Small intestine (tissue), 7 donors: ENCODE measurements at regions not wholly inside any gene's neighbourhood (a gene's known extent, or its start where the extent isn't known, plus 50 kb on each side); places are given as distances from the start of the nearest gene placed in this dataset.

Experiments
- DNase-seq, 2 donors: peaks; one replicate each; pipeline versions ENCODE4 v3.0.0 to v3.0.0-alpha.2; 2013
- FAIRE-seq: peaks from 2 replicates; lab custom pipeline; 2012; peaks lifted over from hg19 to GRCh38; lab: Jason Lieb, UNC
- H3K27ac ChIP-seq, 3 donors: one replicate each; pipeline ENCODE4 v1.5.1; 2013; ENCODE audit warnings: low read length in 2 of 3, mild to moderate bottlenecking in 2 of 3, control low read depth in 1 of 3, inconsistent platforms in 1 of 3, low read depth in 1 of 3, moderate library complexity in 1 of 3
- H3K27me3 ChIP-seq, 3 donors: one replicate each; pipeline ENCODE4 v1.6.1; 2013; ENCODE audit warnings: low read length in 3 of 3, inconsistent platforms in 1 of 3; ENCODE audit not compliant: control insufficient read depth in 3 of 3, insufficient read depth in 3 of 3
- H3K36me3 ChIP-seq, 3 donors: one replicate each; pipeline ENCODE4 v1.6.1; 2013; ENCODE audit warnings: low read length in 3 of 3, inconsistent platforms in 1 of 3, low read depth in 1 of 3, mild to moderate bottlenecking in 1 of 3, moderate library complexity in 1 of 3; ENCODE audit not compliant: control insufficient read depth in 3 of 3, insufficient read depth in 2 of 3
- H3K4me1 ChIP-seq, 3 donors: one replicate each; pipeline ENCODE4 v1.6.1; 2013; ENCODE audit warnings: low read length in 2 of 3, inconsistent platforms in 1 of 3, low read depth in 1 of 3, mild to moderate bottlenecking in 1 of 3, moderate library complexity in 1 of 3; ENCODE audit not compliant: control insufficient read depth in 3 of 3, insufficient read depth in 2 of 3
- H3K4me3 ChIP-seq, 3 donors: one replicate each; pipeline ENCODE4 v1.5.1; 2013; ENCODE audit warnings: low read length in 3 of 3, control low read depth in 1 of 3, inconsistent platforms in 1 of 3, low read depth in 1 of 3, mild to moderate bottlenecking in 1 of 3, moderate library complexity in 1 of 3
- H3K9me3 ChIP-seq, 2 donors: one replicate each; pipeline ENCODE4 v1.6.1; 2013; ENCODE audit warnings: low read depth in 1 of 2, low read length in 1 of 2; ENCODE audit not compliant: control insufficient read depth in 2 of 2, insufficient read depth in 1 of 2
- WGBS, 3 donors: extraction: QIAGEN DNeasy Blood & Tissue Kit; methylation state at CpG; one replicate each; pipeline ENCODE4 v1.1.7; 2013; 5-methylcytosine and 5-hydroxymethylcytosine counted together
- donor health status: healthy with polysubstance abuse.
- donor health status: control.
- donor health status: control.
- donor health status: Bipolar disorder and iron deficiency.
- donor health status: healthy.

DNA sequence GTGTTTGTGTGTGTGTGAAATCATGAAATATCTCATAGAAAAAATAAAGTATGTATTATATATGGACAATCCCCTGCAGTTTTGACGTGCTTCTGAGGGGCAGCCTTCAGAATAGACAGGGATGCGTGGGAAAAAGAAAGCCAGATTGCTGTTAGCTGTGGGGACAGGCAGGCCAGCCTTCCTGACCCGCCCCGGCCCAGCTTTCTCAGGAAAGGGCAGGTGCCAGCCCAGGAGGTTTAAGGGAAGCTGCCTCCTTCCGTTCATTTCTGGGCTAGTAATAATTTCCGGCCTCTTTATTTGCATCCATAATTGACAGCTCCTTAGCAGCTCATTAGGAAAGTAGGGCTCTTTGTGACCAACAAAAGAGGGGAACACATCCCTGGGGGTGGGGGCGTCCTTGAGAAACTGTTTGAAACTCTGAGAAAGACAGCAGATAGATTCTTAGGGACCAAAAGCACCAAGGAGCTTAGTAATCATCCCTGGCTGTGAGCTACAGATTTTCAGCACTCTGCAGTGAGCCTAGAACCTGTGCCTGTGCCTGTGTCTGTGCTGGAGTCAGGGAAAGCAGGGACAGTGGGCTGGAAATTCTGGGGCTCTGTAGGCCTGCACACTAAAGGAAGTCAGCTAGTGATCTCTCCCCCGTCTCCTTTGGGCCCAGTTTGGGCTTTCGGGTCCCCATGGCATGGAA is 632.9 kb upstream of the CADM1 start:
- WGBS, 3 donors, result 48 to 55% (median 55%) methylated on average over 9 of the region's 9 CpGs
- H3K27ac ChIP-seq, result peak overlapping the region in 1 of 3 donors; percentile 12
- H3K36me3 ChIP-seq, result no peaks in the 10 kb centered on the region
- H3K4me3 ChIP-seq, result no peak overlapping the region
- H3K9me3 ChIP-seq, result no peaks in the 10 kb centered on the region
- peaks cover 0 to 26% (median 0%) of the 10 kb centered on the region in 3 donors for H3K4me1 ChIP-seq
- H3K27me3 ChIP-seq, result no peaks in the 10 kb centered on the region
- DNase-seq (no peak), FAIRE-seq (no peak)

DNA sequence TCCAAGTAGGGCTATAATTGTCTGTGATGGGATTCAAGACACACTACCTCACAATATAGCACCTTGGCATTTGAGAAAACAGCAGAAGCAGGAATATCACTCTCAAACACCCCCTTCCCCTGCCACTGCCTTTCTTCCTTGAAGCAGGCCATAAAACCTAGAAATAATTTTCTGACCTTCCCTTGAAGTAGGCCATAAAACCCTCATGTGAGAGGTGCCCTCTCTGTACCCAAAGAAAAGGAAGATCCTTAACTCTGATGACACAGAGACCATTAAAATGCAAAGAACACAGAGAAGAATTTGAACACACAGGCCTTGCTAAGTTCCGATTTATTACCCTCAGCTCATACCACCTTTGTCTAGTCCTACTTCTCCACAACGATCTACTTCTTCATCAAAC is 631.7 kb upstream of the CADM1 start:
- Histone ChIP-seq H3K4me1 (peaks cover 0 to 26% (median 0%) of the 10 kb centered on the region in 3 donors), H3K27me3 (no peaks in the 10 kb centered on the region), H3K9me3 (no peaks in the 10 kb centered on the region), H3K27ac (no peak overlapping the region), H3K36me3 (no peaks in the 10 kb centered on the region), H3K4me3 (no peak overlapping the region)
- FAIRE-seq (no peak), DNase-seq (peak in 1 of 2 donors; percentile 71)
- 26 to 69% (median 40%) methylated on average over 2 of the region's 2 CpGs for WGBS, 3 donors

DNA sequence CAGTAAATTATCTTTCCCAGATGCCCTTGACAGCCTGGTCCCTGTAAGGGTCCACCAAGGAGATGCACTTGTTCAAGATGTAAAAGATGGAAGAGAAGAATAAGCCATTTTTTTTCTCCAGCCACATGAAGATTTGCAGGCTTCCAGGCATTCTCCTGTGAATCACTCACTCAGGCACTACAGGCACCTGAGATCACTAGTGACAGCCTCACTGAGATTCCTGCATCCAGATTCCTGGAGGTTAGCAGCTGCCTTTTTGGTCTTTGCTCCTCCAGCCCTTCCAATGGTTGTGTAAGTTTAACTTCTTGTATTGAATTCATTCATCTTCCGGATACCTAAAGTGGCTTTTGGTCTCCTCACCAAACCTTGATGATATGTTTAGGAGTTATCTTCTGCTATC is 630.2 kb upstream of the CADM1 start:
- FAIRE-seq (no peak), DNase-seq (no peak)
- no peak overlapping the region for H3K27ac ChIP-seq
- no peaks in the 10 kb centered on the region for H3K36me3 ChIP-seq
- WGBS, 3 donors, result 86 to 97% (median 92%) methylated on average over 1 of the region's 1 CpG
- no peaks in the 10 kb centered on the region for H3K9me3 ChIP-seq
- H3K4me3 ChIP-seq, result no peak overlapping the region
- H3K27me3 ChIP-seq, result no peaks in the 10 kb centered on the region
- peaks cover 0 to 26% (median 0%) of the 10 kb centered on the region in 3 donors for H3K4me1 ChIP-seq

DNA sequence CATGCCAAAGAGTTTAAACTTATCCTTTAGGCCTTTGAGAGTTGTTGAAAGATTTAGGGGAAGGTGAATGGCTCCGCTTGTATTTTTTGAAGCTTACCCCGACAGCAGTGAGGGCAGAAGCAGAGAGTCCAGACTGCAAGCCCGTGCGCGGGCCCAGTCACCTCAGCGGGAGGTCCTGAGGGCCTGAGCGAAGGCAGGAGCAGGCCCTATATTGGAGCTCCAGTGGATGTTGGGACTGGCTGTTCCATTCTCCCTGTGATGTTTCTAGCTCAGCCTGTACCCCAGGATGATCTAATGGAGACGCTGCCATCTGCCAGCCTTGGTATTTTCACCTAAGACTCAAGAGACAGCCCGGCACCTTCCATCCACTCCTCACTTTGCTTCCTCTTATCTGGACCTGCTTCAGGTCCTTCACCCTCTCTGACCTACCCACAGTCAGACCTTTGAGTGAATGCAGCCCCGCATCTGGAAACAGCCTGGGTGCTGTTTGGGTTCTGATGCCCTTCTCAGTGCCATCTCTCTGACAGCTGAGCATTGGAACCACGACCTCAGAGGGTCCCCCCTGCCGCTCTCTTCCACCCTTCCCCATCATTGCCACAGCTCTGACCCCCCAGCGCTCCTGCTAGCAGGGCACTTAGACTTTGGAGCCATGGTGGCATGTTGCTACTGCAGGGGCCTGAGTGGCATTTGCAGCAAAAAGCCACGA is 628.2 kb upstream of the CADM1 start:
- H3K27me3 ChIP-seq, result no peaks in the 10 kb centered on the region
- H3K4me1 ChIP-seq, result peaks cover 0 to 19% (median 0%) of the 10 kb centered on the region in 3 donors
- H3K27ac ChIP-seq, result no peak overlapping the region
- no peak overlapping the region for H3K4me3 ChIP-seq
- DNase-seq (no peak), FAIRE-seq (no peak)
- no peaks in the 10 kb centered on the region for H3K9me3 ChIP-seq
- WGBS, 3 donors, result 84 to 87% (median 85%) methylated on average over 14 of the region's 14 CpGs
- no peaks in the 10 kb centered on the region for H3K36me3 ChIP-seq

DNA sequence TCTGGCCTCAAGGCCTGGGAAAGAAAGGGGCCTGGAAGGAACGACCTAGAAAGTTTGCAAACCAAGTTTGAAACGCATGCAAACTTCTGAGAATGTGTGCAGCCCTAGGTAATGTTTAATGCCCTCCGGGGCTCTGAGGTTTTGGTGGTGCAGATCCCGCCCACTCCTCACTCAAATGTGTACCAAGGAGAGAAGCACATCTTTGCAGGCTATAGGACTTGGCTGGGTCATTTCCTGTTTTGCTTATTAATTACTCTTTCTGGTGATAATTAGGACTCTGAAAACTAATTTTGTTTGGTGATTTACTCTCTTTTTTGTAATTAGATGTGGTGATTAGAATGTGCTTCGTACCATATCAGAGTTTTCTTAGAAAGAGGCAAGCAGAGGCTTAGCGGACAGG is 625.9 kb upstream of the CADM1 start:
- Histone ChIP-seq H3K27me3 (no peaks in the 10 kb centered on the region), H3K27ac (no peak overlapping the region), H3K4me1 (peaks cover 0 to 10% (median 0%) of the 10 kb centered on the region in 3 donors), H3K9me3 (no peaks in the 10 kb centered on the region), H3K4me3 (no peak overlapping the region), H3K36me3 (no peaks in the 10 kb centered on the region)
- DNase-seq, result no peak
- 69 to 74% (median 70%) methylated on average over 6 of the region's 6 CpGs for whole genome bisulfite sequencing, 3 donors
- no peak for FAIRE-seq

DNA sequence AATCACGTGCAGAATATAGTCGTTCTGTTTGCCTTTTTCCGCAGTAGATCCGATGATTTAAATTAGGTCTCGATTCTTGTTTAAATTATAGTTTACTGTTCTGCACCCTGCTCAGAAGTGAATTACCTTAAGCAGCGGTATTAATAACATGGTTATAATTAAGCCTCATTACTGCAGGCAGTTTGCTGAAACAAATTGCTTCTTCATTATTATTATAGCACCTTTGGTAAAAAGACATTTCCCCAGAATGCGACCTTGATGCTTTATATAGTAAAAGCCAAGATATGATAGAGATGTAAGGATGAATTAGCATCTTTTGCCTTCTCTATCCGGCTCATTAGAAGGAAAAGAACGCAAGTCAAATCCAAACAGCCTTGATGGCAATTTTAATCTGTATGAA is 625.2 kb upstream of the CADM1 start:
- DNase-seq (no peak), FAIRE-seq (no peak)
- Histone ChIP-seq H3K27ac (no peak overlapping the region), H3K36me3 (no peaks in the 10 kb centered on the region), H3K4me3 (no peak overlapping the region), H3K4me1 (peaks cover 0 to 10% (median 0%) of the 10 kb centered on the region in 3 donors), H3K9me3 (no peaks in the 10 kb centered on the region), H3K27me3 (no peaks in the 10 kb centered on the region)
- 84 to 92% (median 91%) methylated on average over 9 of the region's 9 CpGs for WGBS, 3 donors

DNA sequence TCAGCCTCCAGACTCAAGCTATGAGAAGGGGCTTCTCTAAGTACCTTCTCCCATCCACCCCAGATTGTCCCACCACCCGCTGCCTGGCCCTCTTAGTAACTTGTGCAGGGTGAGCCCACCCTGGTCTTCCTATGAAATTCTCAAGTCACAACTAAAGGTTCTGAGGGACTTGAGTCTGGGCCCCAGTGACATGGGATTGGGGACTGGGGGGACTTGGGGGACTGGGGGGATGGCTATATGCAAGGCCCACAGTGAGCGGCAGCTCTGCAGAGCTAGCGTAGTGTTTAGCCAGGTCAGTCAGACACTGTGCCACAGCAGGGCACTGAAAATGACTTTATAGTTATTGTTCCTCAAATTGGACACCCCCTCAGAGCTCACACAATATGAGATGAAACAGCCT is 622.3 kb upstream of the CADM1 start:
- Histone ChIP-seq H3K4me3 (no peak overlapping the region), H3K4me1 (no peaks in the 10 kb centered on the region), H3K9me3 (no peaks in the 10 kb centered on the region), H3K27ac (no peak overlapping the region), H3K36me3 (no peaks in the 10 kb centered on the region), H3K27me3 (no peaks in the 10 kb centered on the region)
- DNase-seq, result no peak
- FAIRE-seq, result no peak
- 91 to 98% (median 94%) methylated on average over 3 of the region's 3 CpGs for WGBS, 3 donors

DNA sequence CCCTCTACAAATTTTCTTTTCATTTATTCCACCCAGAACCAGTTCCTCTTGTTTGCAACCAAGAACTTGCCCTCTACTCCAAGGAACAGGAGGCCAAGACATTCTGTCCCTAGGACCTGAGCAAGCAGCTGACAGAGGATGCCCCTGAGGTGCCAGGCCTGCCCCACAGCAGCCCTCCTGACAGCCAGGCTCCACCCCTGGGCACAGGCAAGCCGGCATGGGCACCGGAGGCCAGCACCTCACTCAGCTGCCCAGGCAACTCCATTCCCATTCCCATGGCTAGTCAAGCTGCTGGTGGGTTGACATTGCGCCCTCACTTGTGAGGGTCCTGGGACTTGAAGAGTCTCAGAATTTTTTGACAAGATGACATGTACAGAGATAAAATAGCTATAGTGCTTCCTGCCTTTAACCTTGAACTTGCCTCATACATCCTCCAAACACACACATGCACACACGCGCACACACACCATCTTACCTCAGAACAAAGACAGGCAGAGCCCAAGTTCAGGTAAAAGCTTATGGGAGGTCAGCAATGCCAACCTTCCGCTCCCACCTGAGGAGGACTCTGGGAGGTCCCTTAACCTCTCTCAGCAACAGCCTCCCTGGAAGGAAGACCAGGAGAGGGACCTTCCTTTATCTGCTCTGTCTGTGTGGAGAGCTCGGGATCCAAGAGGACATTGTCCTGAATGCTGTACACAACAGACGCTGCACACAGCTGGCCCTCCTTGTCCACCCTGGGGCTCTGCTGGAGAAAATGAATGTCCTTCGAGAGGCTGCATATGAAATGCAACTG is 620.9 kb upstream of the CADM1 start:
- H3K36me3 ChIP-seq, result no peaks in the 10 kb centered on the region
- no peak overlapping the region for H3K27ac ChIP-seq
- 84 to 91% (median 87%) methylated on average over 9 of the region's 9 CpGs for WGBS, 3 donors
- no peaks in the 10 kb centered on the region for H3K27me3 ChIP-seq
- H3K4me3 ChIP-seq, result no peak overlapping the region
- DNase-seq, result no peak
- no peaks in the 10 kb centered on the region for H3K4me1 ChIP-seq
- no peak for FAIRE-seq
- no peaks in the 10 kb centered on the region for H3K9me3 ChIP-seq
